ENCODE measurements at regions not wholly inside any gene's neighbourhood (a gene's known extent, or its start where the extent isn't known, plus 50 kb on each side); places are given as distances from the start of the nearest gene placed in this dataset.

GRCh38 chrX:34332334-34332733 lies 200.2 kb upstream of the FAM47A start:
- no peaks in the 10 kb centered on the region for H4K20me1 ChIP-seq (ENCODE audit: insufficient read depth)
- no peak overlapping the region for H3K27ac ChIP-seq (ENCODE audit: low read depth in 2 of 2, low read length in 1 of 2)
- ChIA-PET CTCF (interaction anchor here (0.6 kb wide), 2 partner anchors 22 to 217 kb away, joined by 3 to 4 read pairs; no protein-coding TSS in a partner anchor), POLR2A (no interaction called here)
- no peak overlapping the region for H3K9ac ChIP-seq
- 18% methylated on average over 2 of the region's 2 CpGs for WGBS (ENCODE audit: low lambda C conversion rate)
- no peaks in the 10 kb centered on the region for H3K27me3 ChIP-seq (ENCODE audit: insufficient read depth)
- TF ChIP-seq REST (IDR thresholded peaks at IDR 0.05; ENCODE audit: low read depth, low read length) (no peak), FOSL2 (IDR thresholded peaks at IDR 0.05; ENCODE audit: borderline replicate concordance, low read depth) (no peak), CTCF (IDR thresholded peaks at IDR 0.05) (peak; percentile 35), GABPA (IDR thresholded peaks at IDR 0.05; ENCODE audit: low read depth) (no peak), EP300 (IDR thresholded peaks at IDR 0.05; ENCODE audit: borderline replicate concordance in 1 of 2, low read depth in 1 of 2, low read length in 1 of 2) (no peak)
- H3F3A ChIP-seq (replicated peaks; ENCODE audit: insufficient read depth) = no peaks in the 10 kb centered on the region
- H3K79me2 ChIP-seq (ENCODE audit: insufficient read depth) = no peaks in the 10 kb centered on the region
- DNase-seq = no peak
- no peak overlapping the region for H3K4me2 ChIP-seq
- no peaks in the 10 kb centered on the region for H3K9me2 ChIP-seq
- no peaks in the 10 kb centered on the region for H3K9me3 ChIP-seq
- H2AFZ ChIP-seq (ENCODE audit: low read depth) = no peak overlapping the region
- H3K36me3 ChIP-seq (replicated peaks in 1 of 2; ENCODE audit: control insufficient read depth in 1 of 2, insufficient read depth in 2 of 2, low read length in 1 of 2) = no peaks in the 10 kb centered on the region
- H3K4me1 ChIP-seq (ENCODE audit: control insufficient read depth in 1 of 2, insufficient read depth in 2 of 2, low read depth in 1 of 2, low read length in 1 of 2) = no peaks in the 10 kb centered on the region
- H3K4me3 ChIP-seq (ENCODE audit: low read depth in 2 of 2, low read length in 1 of 2) = no peak overlapping the region

- 6% methylated on average over 2 of the region's 2 CpGs for WGBS (ENCODE audit: low lambda C conversion rate)
- Histone ChIP-seq H3K27ac (ENCODE audit: low read depth in 2 of 2, low read length in 1 of 2) (no peak overlapping the region), H3K9me2 (no peaks in the 10 kb centered on the region), H3K9ac (no peak overlapping the region), H3K79me2 (ENCODE audit: insufficient read depth) (no peaks in the 10 kb centered on the region), H2AFZ (ENCODE audit: low read depth) (no peak overlapping the region), H3F3A (replicated peaks; ENCODE audit: insufficient read depth) (no peaks in the 10 kb centered on the region), H3K27me3 (ENCODE audit: insufficient read depth) (no peaks in the 10 kb centered on the region), H3K36me3 (replicated peaks in 1 of 2; ENCODE audit: control insufficient read depth in 1 of 2, insufficient read depth in 2 of 2, low read length in 1 of 2) (no peaks in the 10 kb centered on the region), H4K20me1 (ENCODE audit: insufficient read depth) (no peaks in the 10 kb centered on the region), H3K4me3 (ENCODE audit: low read depth in 2 of 2, low read length in 1 of 2) (no peak overlapping the region), H3K4me1 (ENCODE audit: control insufficient read depth in 1 of 2, insufficient read depth in 2 of 2, low read depth in 1 of 2, low read length in 1 of 2) (no peaks in the 10 kb centered on the region), H3K9me3 (no peaks in the 10 kb centered on the region), H3K4me2 (no peak overlapping the region)
- POLR2A ChIA-PET = no interaction called here
- CTCF ChIA-PET = no interaction called here
- no peak for DNase-seq
- TF ChIP-seq FOXM1 (IDR thresholded peaks at IDR 0.05; ENCODE audit: low read depth) (no peak), RFX5 (IDR thresholded peaks at IDR 0.05; ENCODE audit: low read length) (no peak), MXI1 (IDR thresholded peaks at IDR 0.05; ENCODE audit: low read depth, low read length) (no peak), CTCF (IDR thresholded peaks at IDR 0.05) (no peak), RAD21 (IDR thresholded peaks at IDR 0.05; ENCODE audit: low read length) (no peak), MAX (IDR thresholded peaks at IDR 0.05; ENCODE audit: low read depth) (no peak), CHD2 (IDR thresholded peaks at IDR 0.05; ENCODE audit: low read length, partially characterized antibody) (no peak), PBX3 (IDR thresholded peaks at IDR 0.05) (no peak), NRF1 (IDR thresholded peaks at IDR 0.05; ENCODE audit: low read depth, low read length) (no peak), NFIC (IDR thresholded peaks at IDR 0.05; ENCODE audit: borderline replicate concordance) (no peak), YY1 (IDR thresholded peaks at IDR 0.05; ENCODE audit: low read depth) (no peak), USF1 (IDR thresholded peaks at IDR 0.05; ENCODE audit: borderline replicate concordance, low read depth) (no peak), FOSL2 (IDR thresholded peaks at IDR 0.05; ENCODE audit: borderline replicate concordance, low read depth) (no peak), EZH2phosphoT487 (IDR thresholded peaks at IDR 0.05; ENCODE audit: borderline replicate concordance, low read depth) (no peak)
Measured at GRCh38 chrX:34325460-34325859, 193.3 kb upstream of the FAM47A start.

Data from SK-N-SH (cell line).